HUES64 (cell line): ENCODE measurements at regions not wholly inside any gene's neighbourhood (a gene's known extent, or its start where the extent isn't known, plus 50 kb on each side); places are given as distances from the start of the nearest gene placed in this dataset.

Experiments
- H3K27ac ChIP-seq: 2 replicates; pipeline ENCODE4 v1.7.0; 2013; ENCODE audit warnings: low read depth, low read length, inconsistent platforms
- H3K27me3 ChIP-seq: 2 replicates; pipeline ENCODE4 v1.6.1; 2013; ENCODE audit warnings: mild to moderate bottlenecking, low read length; ENCODE audit not compliant: insufficient read depth
- H3K36me3 ChIP-seq: 2 replicates; pipeline ENCODE4 v1.6.1; 2013; ENCODE audit warnings: mild to moderate bottlenecking, low read length; ENCODE audit not compliant: insufficient read depth
- H3K4me1 ChIP-seq: 2 replicates; pipeline ENCODE4 v1.6.1; 2013; ENCODE audit warnings: mild to moderate bottlenecking, low read length, moderate library complexity; ENCODE audit not compliant: insufficient read depth
- H3K4me3 ChIP-seq: 2 replicates; pipeline ENCODE4 v1.5.1; 2013; ENCODE audit warnings: mild to moderate bottlenecking, low read length, moderate library complexity
- H3K9ac ChIP-seq: 2 replicates; pipeline ENCODE4 v1.6.1; 2013; ENCODE audit warnings: mild to moderate bottlenecking, low read depth, low read length
- H3K9me3 ChIP-seq: 2 replicates; pipeline ENCODE4 v1.6.1; 2013; ENCODE audit warnings: low read depth, low read length; ENCODE audit not compliant: insufficient read depth
- WGBS: fragments of 150-250, 120-280 bp; methylation state at CpG from one replicate; pipeline ENCODE4 v1.1.7; 2013; ENCODE audit warnings: missing lambda C conversion rate; 5-methylcytosine and 5-hydroxymethylcytosine counted together

GRCh38 chr5:153209016-153209415 is 281.5 kb upstream of the GRIA1 start:
- Histone ChIP-seq H3K27me3 (no peaks in the 10 kb centered on the region; the same call in 1 of the 2 replicates), H3K36me3 (no peaks in the 10 kb centered on the region), H3K4me3 (no peak overlapping the region), H3K27ac (no peak overlapping the region), H3K9ac (no peak overlapping the region), H3K4me1 (no peaks in the 10 kb centered on the region), H3K9me3 (no peaks in the 10 kb centered on the region)
- WGBS = 91% methylated on average over 2 of the region's 3 CpGs

GRCh38 chr5:153209687-153210086 is 280.8 kb upstream of the GRIA1 start:
- no peaks in the 10 kb centered on the region for H3K36me3 ChIP-seq
- H3K9ac ChIP-seq = no peak overlapping the region
- no peaks in the 10 kb centered on the region for H3K9me3 ChIP-seq
- H3K27ac ChIP-seq = no peak overlapping the region
- 91% methylated on average over 2 of the region's 2 CpGs for WGBS
- H3K4me3 ChIP-seq = no peak overlapping the region
- no peaks in the 10 kb centered on the region for H3K4me1 ChIP-seq
- no peaks in the 10 kb centered on the region; the same call in 1 of the 2 replicates for H3K27me3 ChIP-seq

- H3K4me1 ChIP-seq = no peaks in the 10 kb centered on the region
- 67% methylated on average over 4 of the region's 4 CpGs for WGBS
- H3K4me3 ChIP-seq = no peak overlapping the region
Measured at GRCh38 chr5:153211076-153211475, 279.4 kb upstream of the GRIA1 start.

DNA sequence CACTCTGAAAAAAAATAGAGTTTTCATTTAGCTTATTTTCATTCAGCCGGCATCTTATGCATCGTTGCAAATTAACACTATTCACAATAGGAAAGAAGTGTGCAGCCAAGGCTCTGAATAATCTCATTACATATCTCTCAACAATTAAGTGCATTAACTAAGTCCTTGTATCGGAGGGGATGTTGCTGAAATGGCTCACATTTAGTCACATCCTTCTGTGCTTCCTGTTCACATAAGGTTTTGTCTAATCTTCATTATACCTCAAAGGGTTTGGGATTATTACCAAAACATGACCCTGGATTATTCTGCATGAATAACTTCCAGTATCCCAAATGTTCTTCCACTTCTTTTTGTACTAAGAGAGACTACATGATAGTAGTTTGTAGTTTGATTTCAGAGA is 278.0 kb upstream of the GRIA1 start:
- H3K27me3 ChIP-seq = no peaks in the 10 kb centered on the region; the same call in 1 of the 2 replicates
- no peaks in the 10 kb centered on the region for H3K9me3 ChIP-seq
- WGBS = 94% methylated on average over 3 of the region's 3 CpGs

More at GRCh38 chr5:153211076-153211475, 279.4 kb upstream of the GRIA1 start:
- no peak overlapping the region for H3K9ac ChIP-seq
- H3K27me3 ChIP-seq = no peaks in the 10 kb centered on the region; the same call in 1 of the 2 replicates
- no peaks in the 10 kb centered on the region for H3K36me3 ChIP-seq
- no peaks in the 10 kb centered on the region for H3K9me3 ChIP-seq
- no peak overlapping the region for H3K27ac ChIP-seq

DNA sequence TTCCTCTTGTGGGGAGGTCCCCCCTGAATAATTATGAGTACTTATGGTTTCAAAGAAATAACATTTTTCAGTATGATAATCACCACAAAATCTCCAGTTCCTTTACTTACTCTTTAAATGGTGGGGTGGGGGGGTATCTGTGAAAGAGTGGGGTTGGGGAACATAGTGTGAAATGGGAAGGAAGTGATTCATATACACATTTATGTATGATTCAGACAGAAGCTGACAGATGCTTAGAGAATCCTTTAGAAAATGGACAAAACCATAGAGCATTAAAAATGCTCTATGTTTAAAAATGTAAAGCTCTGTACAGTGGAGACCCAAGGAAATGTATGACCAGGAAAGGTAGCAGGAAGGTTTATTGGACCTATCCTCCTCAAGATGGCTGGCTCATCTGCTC is 267.5 kb upstream of the GRIA1 start:
- Histone ChIP-seq H3K9ac (no peak overlapping the region), H3K27ac (no peak overlapping the region), H3K4me3 (no peak overlapping the region), H3K9me3 (no peaks in the 10 kb centered on the region), H3K27me3 (no peaks in the 10 kb centered on the region), H3K36me3 (no peaks in the 10 kb centered on the region), H3K4me1 (no peaks in the 10 kb centered on the region)

More for the DNA sequence above, 278.0 kb upstream of the GRIA1 start:
- Histone ChIP-seq H3K4me1 (no peaks in the 10 kb centered on the region), H3K9ac (no peak overlapping the region), H3K27ac (no peak overlapping the region), H3K4me3 (no peak overlapping the region), H3K36me3 (no peaks in the 10 kb centered on the region)

DNA sequence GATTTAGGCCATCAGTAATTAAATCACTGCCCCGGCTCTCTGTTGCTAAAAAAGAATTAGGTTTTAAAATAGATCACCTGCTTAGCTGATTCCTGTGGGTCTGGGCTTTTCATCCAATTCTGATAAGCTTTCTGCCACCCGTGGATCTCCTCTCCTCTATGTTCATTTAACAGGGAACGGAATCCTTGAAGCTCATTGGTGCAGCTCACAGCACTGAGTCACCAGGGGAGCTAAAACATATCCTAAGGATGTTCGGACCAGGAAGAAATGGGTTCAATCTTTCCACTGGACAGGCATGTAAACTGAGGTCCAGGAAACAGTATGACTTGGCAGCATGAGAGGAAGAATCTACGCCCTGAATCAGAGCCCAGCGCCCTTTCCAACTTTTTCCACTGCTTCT is 267.1 kb upstream of the GRIA1 start:
- H3K9ac ChIP-seq = no peak overlapping the region
- H3K27ac ChIP-seq = no peak overlapping the region
- WGBS = 93% methylated on average over 6 of the region's 6 CpGs
- no peaks in the 10 kb centered on the region for H3K4me1 ChIP-seq
- H3K27me3 ChIP-seq = no peaks in the 10 kb centered on the region
- no peak overlapping the region for H3K4me3 ChIP-seq
- no peaks in the 10 kb centered on the region for H3K36me3 ChIP-seq
- no peaks in the 10 kb centered on the region for H3K9me3 ChIP-seq

DNA sequence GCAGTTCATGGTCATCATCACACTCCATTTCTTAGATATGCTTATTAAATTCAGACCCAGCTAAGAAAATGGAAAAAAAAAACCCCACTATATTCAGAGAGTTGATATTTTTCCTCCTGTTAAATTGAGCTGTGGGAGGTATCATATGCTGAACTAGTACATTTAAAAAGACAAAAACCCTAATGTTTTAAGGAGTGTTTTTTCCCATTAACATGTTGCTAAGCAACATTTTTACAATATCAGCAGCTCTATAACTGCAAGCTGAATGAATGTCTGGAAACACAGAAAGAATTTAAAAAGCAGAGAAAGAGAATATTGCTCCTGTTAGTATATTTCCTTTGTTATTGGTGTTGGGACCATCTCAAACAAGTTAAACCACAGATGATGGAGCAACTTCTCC is 265.8 kb upstream of the GRIA1 start:
- Histone ChIP-seq H3K36me3 (no peaks in the 10 kb centered on the region), H3K27ac (no peak overlapping the region), H3K9ac (no peak overlapping the region), H3K27me3 (no peaks in the 10 kb centered on the region), H3K4me3 (no peak overlapping the region), H3K4me1 (no peaks in the 10 kb centered on the region), H3K9me3 (no peaks in the 10 kb centered on the region)

- Histone ChIP-seq H3K27me3 (no peaks in the 10 kb centered on the region), H3K9me3 (no peaks in the 10 kb centered on the region), H3K36me3 (no peaks in the 10 kb centered on the region), H3K4me1 (no peaks in the 10 kb centered on the region), H3K4me3 (no peak overlapping the region), H3K27ac (no peak overlapping the region), H3K9ac (no peak overlapping the region)
- WGBS = 93% methylated on average over 2 of the region's 2 CpGs
Measured at GRCh38 chr5:153233933-153234332, 256.5 kb upstream of the GRIA1 start.

DNA sequence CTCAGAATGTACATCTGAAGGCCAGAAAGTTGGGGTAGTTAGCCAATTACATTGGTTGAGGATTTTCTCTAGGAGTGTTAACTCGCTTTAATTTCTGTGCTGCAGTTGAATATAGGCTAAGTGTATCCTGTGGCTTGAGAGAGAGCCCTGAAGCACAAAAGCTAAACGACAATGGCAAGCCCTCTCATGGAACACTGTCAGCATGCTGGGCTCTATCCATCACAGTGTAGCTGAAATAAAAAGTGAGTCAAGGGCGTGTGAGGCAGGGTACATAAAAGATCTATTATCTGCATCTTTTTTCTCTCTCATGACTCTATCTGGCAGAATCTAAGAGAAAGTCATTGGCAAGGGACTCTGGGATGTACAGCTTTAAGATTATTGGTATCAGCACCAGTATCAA is 254.2 kb upstream of the GRIA1 start:
- 92% methylated on average over 3 of the region's 3 CpGs for WGBS

DNA sequence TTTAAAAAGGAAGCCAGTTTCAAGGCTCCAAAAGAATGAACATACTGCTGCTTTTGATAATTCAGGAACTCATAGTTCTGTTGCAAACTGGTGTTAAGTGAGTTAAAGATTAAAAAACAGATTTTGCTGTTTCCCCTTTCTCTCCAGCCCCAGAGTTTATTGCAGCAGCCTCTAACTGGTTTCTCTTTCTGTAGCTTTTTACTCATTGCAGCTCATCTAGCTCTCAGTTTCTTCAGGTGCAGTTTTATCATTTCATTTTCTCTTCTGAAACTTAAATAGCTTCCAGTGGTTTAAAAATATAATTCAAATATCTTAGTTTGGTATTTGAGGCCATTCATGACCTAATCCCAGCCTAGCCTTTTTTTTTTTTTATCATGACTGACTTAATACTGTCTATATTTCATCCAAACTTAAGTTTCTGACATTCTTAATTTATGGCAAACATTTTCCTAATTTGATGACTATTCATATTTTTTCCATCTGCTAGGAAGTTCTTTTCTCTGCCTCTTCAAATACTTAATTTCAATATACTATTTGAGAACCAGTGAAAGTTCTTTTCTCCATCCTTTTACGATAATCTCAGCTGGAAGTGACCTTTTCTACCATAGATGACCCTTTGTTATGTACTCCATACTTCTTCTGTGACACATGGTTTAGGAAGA is 252.7 kb upstream of the GRIA1 start:
- Histone ChIP-seq H3K27ac (no peak overlapping the region), H3K36me3 (no peaks in the 10 kb centered on the region), H3K4me1 (no peaks in the 10 kb centered on the region), H3K9ac (no peak overlapping the region), H3K4me3 (no peak overlapping the region), H3K9me3 (no peaks in the 10 kb centered on the region), H3K27me3 (no peaks in the 10 kb centered on the region)
- WGBS = 92% methylated on average over 1 of the region's 1 CpG

More for the DNA sequence above, 254.2 kb upstream of the GRIA1 start:
- no peaks in the 10 kb centered on the region for H3K36me3 ChIP-seq
- H3K27ac ChIP-seq = no peak overlapping the region
- H3K4me3 ChIP-seq = no peak overlapping the region
- H3K9ac ChIP-seq = no peak overlapping the region
- H3K9me3 ChIP-seq = no peaks in the 10 kb centered on the region
- no peaks in the 10 kb centered on the region for H3K27me3 ChIP-seq
- no peaks in the 10 kb centered on the region for H3K4me1 ChIP-seq

DNA sequence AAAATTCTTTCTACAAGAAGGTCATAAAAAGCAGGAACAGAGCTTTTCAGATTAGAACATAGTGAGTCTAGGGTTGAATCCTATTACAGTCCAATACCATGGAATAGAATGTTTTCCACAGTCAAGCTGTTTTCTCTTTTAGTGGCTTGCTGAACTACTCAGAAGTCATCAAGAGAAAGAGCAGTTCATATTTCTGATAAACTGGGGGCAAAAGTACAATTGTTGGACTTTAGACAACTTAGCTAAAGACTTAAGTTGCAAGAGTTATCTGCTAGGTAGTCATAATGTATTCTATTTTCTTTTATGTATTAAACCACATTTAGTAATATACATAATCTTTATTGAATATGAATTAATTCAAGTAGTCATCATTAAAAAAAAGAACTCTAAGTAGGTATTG is 233.1 kb upstream of the GRIA1 start:
- Histone ChIP-seq H3K9ac (no peak overlapping the region), H3K9me3 (no peaks in the 10 kb centered on the region), H3K27ac (no peak overlapping the region), H3K4me3 (no peak overlapping the region), H3K36me3 (no peaks in the 10 kb centered on the region), H3K27me3 (no peaks in the 10 kb centered on the region), H3K4me1 (no peaks in the 10 kb centered on the region)

DNA sequence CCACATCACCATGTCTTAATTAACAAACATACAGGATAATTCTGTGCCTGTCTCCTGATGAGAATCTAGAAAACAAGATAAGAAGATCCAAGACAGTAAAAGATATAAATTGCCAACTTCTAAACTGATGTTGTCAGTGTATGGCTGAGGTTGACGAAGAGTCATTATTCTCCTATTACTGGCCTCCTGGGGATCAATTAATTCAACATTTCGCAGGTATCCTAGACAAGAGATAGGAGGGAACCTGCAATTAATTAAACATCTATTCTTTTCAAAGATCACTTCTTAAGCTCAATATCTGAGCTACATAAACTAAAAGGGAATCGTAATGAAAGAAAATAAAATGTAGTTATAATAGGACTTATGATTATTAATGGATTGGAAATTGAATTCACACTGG is 232.0 kb upstream of the GRIA1 start:
- no peak overlapping the region for H3K27ac ChIP-seq
- H3K9ac ChIP-seq = no peak overlapping the region
- H3K4me3 ChIP-seq = no peak overlapping the region
- no peaks in the 10 kb centered on the region for H3K36me3 ChIP-seq
- 82% methylated on average over 2 of the region's 3 CpGs for WGBS
- H3K27me3 ChIP-seq = no peaks in the 10 kb centered on the region
- H3K4me1 ChIP-seq = no peaks in the 10 kb centered on the region
- no peaks in the 10 kb centered on the region for H3K9me3 ChIP-seq
